ENCODE measurements at regions not wholly inside any gene's neighbourhood (a gene's known extent, or its start where the extent isn't known, plus 50 kb on each side); places are given as distances from the start of the nearest gene placed in this dataset.
A peak's percentile ranks its signal among the peaks of the same experiment; 100 is the strongest.

DNA sequence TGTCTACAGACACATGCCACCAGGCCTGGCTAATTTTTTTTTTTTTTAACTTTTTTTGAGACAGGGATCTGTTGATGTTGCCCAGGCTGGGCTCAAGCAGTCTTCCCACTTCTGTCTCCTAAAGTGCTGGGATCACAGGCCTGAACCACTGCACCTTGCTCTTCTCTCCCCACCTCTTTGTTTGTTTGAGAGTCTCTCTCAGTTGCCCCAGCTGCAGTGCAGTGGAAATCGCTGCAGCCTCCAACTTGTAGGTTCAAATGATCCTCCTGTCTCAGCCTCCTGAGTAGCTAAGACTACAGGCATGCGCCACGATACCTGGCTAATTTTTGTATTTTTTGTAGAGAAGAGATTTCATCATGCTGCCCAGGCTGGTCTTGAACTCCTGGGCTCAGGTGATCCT lies 115.6 kb downstream of the LARP7 start:
- Histone ChIP-seq H3K4me2 (ENCODE audit: low read length, poor library complexity, severe bottlenecking) (no peak overlapping the region), H2AFZ (ENCODE audit: low read depth, low read length) (no peak overlapping the region), H2BK15ac (ENCODE audit: low read depth, poor library complexity, severe bottlenecking) (no peak overlapping the region), H3K9ac (ENCODE audit: low read length) (no peak overlapping the region), H4K8ac (ENCODE audit: low read length) (no peak overlapping the region), H4K91ac (ENCODE audit: low read length) (no peak overlapping the region), H2BK12ac (ENCODE audit: low read length in 2 of 2) (no peak overlapping the region), H3K18ac (ENCODE audit: low read depth in 1 of 2, low read length in 2 of 2) (no peak overlapping the region), H3K23ac (ENCODE audit: low read length in 2 of 2) (no peak overlapping the region), H3K4me3 (ENCODE audit: insufficient read depth in 1 of 2, low read depth in 1 of 2, low read length in 2 of 2) (no peak overlapping the region), H3K4me1 (ENCODE audit: control insufficient read depth, insufficient read depth, low read depth, low read length) (no peaks in the 10 kb centered on the region), H2BK5ac (ENCODE audit: low read depth, low read length, poor library complexity, severe bottlenecking) (no peak overlapping the region), H3K36me3 (ENCODE audit: control insufficient read depth in 1 of 2, insufficient read depth in 2 of 2, low read depth in 1 of 2, low read length in 2 of 2) (no peaks in the 10 kb centered on the region), H3K27ac (ENCODE audit: low read length, poor library complexity, severe bottlenecking) (no peak overlapping the region), H3K4ac (ENCODE audit: low read depth in 1 of 2, low read length in 2 of 2) (no peak overlapping the region), H3K9me3 (ENCODE audit: control insufficient read depth, low read length) (no peaks in the 10 kb centered on the region), H2AK5ac (ENCODE audit: low read length, severe bottlenecking) (no peak overlapping the region), H3K27me3 (ENCODE audit: control insufficient read depth in 1 of 2, insufficient read depth in 1 of 2, low read length in 2 of 2) (peaks cover 0 to 4% of the 10 kb centered on the region in 2 experiments), H3K79me1 (replicated peaks; ENCODE audit: low read length, poor library complexity, severe bottlenecking) (no peaks in the 10 kb centered on the region), H2BK120ac (ENCODE audit: low read depth, low read length) (no peak overlapping the region), H3K14ac (ENCODE audit: low read length in 2 of 2) (no peak overlapping the region)
- WGBS: 100% methylated on average over 3 of the region's 3 CpGs
- DNase-seq: no peak

DNA sequence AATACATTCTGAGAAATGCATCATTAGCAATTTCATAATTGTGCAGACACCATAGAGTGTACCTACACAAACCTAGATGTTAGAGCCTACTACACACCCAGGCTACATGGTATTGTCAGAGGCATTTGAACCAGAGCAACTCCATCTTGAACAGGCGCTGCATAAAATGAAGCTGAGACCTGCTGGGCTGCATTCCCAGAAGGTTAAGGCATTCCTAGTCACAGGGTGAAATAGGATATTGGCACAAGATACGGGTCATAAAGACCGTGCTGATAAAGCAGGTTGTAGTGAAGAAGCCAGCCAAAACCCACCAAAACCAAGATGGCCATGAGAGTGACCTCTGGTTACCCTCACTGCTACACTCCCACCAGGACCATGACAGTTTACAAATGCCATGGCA lies 116.4 kb downstream of the LARP7 start:
- Histone ChIP-seq H2BK120ac (ENCODE audit: low read depth, low read length) (no peak overlapping the region), H3K4me1 (ENCODE audit: control insufficient read depth, insufficient read depth, low read depth, low read length) (no peaks in the 10 kb centered on the region), H2BK15ac (ENCODE audit: low read depth, poor library complexity, severe bottlenecking) (no peak overlapping the region), H3K36me3 (ENCODE audit: control insufficient read depth in 1 of 2, insufficient read depth in 2 of 2, low read depth in 1 of 2, low read length in 2 of 2) (no peaks in the 10 kb centered on the region), H3K4me3 (ENCODE audit: insufficient read depth in 1 of 2, low read depth in 1 of 2, low read length in 2 of 2) (no peak overlapping the region), H3K9me3 (ENCODE audit: control insufficient read depth, low read length) (no peaks in the 10 kb centered on the region), H4K8ac (ENCODE audit: low read length) (no peak overlapping the region), H3K4me2 (ENCODE audit: low read length, poor library complexity, severe bottlenecking) (no peak overlapping the region), H3K79me1 (replicated peaks; ENCODE audit: low read length, poor library complexity, severe bottlenecking) (no peaks in the 10 kb centered on the region), H2AK5ac (ENCODE audit: low read length, severe bottlenecking) (no peak overlapping the region), H3K27ac (ENCODE audit: low read length, poor library complexity, severe bottlenecking) (no peak overlapping the region), H2BK12ac (ENCODE audit: low read length in 2 of 2) (no peak overlapping the region), H3K27me3 (ENCODE audit: control insufficient read depth in 1 of 2, insufficient read depth in 1 of 2, low read length in 2 of 2) (peaks cover 0 to 4% of the 10 kb centered on the region in 2 experiments), H2BK5ac (ENCODE audit: low read depth, low read length, poor library complexity, severe bottlenecking) (no peak overlapping the region), H2AFZ (ENCODE audit: low read depth, low read length) (no peak overlapping the region), H3K4ac (ENCODE audit: low read depth in 1 of 2, low read length in 2 of 2) (no peak overlapping the region), H4K91ac (ENCODE audit: low read length) (no peak overlapping the region), H3K23ac (ENCODE audit: low read length in 2 of 2) (no peak overlapping the region), H3K14ac (ENCODE audit: low read length in 2 of 2) (no peak overlapping the region), H3K9ac (ENCODE audit: low read length) (no peak overlapping the region), H3K18ac (ENCODE audit: low read depth in 1 of 2, low read length in 2 of 2) (no peak overlapping the region)
- no peak for DNase-seq
- 92% methylated on average over 3 of the region's 3 CpGs for WGBS

DNA sequence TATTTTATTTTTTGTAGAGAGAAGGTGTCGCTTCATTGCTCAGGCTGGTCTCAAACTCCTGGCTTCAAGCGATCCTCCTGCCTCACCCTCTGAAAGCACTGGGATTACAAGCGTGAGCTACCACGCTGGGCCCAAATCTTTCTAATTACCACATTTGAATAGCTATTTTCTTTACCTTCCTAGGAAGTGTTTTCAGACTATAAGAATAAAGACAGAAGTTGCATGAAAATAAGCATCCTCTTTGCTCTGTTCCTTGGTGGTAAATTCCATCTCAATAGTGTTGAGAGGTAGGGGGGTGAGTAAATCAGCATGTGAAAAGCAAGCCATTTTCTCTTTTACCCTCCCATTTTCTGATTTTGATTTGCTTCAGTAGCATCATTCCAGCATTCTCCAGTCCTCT lies 122.4 kb downstream of the LARP7 start:
- H4K8ac ChIP-seq (ENCODE audit: low read length): no peak overlapping the region
- no peak overlapping the region for H2AFZ ChIP-seq (ENCODE audit: low read depth, low read length)
- H4K91ac ChIP-seq (ENCODE audit: low read length): no peak overlapping the region
- no peak overlapping the region for H3K18ac ChIP-seq (ENCODE audit: low read depth in 1 of 2, low read length in 2 of 2)
- H3K27me3 ChIP-seq (ENCODE audit: control insufficient read depth in 1 of 2, insufficient read depth in 1 of 2, low read length in 2 of 2): no peaks in the 10 kb centered on the region
- H3K36me3 ChIP-seq (ENCODE audit: control insufficient read depth in 1 of 2, insufficient read depth in 2 of 2, low read depth in 1 of 2, low read length in 2 of 2): no peaks in the 10 kb centered on the region
- no peak overlapping the region for H3K9ac ChIP-seq (ENCODE audit: low read length)
- H3K9me3 ChIP-seq (ENCODE audit: control insufficient read depth, low read length): no peaks in the 10 kb centered on the region
- no peak overlapping the region for H2BK5ac ChIP-seq (ENCODE audit: low read depth, low read length, poor library complexity, severe bottlenecking)
- H3K4me3 ChIP-seq (ENCODE audit: insufficient read depth in 1 of 2, low read depth in 1 of 2, low read length in 2 of 2): no peak overlapping the region
- H3K4me2 ChIP-seq (ENCODE audit: low read length, poor library complexity, severe bottlenecking): no peak overlapping the region
- H3K14ac ChIP-seq (ENCODE audit: low read length in 2 of 2): no peak overlapping the region
- H2AK5ac ChIP-seq (ENCODE audit: low read length, severe bottlenecking): no peak overlapping the region
- no peaks in the 10 kb centered on the region for H3K4me1 ChIP-seq (ENCODE audit: control insufficient read depth, insufficient read depth, low read depth, low read length)
- H3K79me1 ChIP-seq (replicated peaks; ENCODE audit: low read length, poor library complexity, severe bottlenecking): no peaks in the 10 kb centered on the region
- H2BK15ac ChIP-seq (ENCODE audit: low read depth, poor library complexity, severe bottlenecking): no peak overlapping the region
- H2BK120ac ChIP-seq (ENCODE audit: low read depth, low read length): no peak overlapping the region
- no peak overlapping the region for H2BK12ac ChIP-seq (ENCODE audit: low read length in 2 of 2)
- DNase-seq: no peak
- 73% methylated on average over 4 of the region's 4 CpGs for WGBS
- no peak overlapping the region for H3K27ac ChIP-seq (ENCODE audit: low read length, poor library complexity, severe bottlenecking)
- no peak overlapping the region for H3K4ac ChIP-seq (ENCODE audit: low read depth in 1 of 2, low read length in 2 of 2)
- H3K23ac ChIP-seq (ENCODE audit: low read length in 2 of 2): no peak overlapping the region

DNA sequence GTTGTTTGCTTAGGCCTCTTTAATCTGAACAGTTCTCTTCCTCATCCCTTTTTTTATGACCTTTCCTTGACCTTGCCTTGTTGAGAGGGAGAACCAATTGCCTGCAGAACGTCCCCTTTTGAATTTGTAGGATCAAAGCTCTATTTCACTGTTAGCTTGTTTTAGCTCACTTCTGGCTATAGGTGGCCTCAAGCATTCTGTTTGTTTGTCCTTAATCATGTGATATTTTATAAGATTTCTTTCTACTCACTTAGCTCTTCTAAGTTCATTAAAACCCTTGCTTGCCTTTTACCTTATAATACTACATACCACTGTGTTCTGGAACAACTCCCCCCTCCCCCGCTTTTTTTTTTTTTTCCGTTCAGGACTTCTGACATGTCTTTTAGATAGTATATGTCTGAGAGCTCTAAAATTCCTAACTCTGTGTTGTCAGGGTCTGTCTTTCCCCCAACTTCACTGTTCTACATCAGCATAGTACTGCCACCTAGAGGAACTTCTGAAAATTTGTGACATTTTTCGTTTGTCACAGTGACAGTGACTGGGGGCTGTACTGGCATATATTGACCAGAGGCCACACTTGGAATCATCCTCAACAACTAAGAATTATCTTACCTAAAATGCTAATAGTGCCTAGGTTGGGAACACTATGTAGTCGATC lies 128.5 kb downstream of the LARP7 start:
- H3K14ac ChIP-seq (ENCODE audit: low read length in 2 of 2): no peak overlapping the region
- no peak overlapping the region for H2AK5ac ChIP-seq (ENCODE audit: low read length, severe bottlenecking)
- H2BK5ac ChIP-seq (ENCODE audit: low read depth, low read length, poor library complexity, severe bottlenecking): no peak overlapping the region
- H3K27ac ChIP-seq (ENCODE audit: low read length, poor library complexity, severe bottlenecking): no peak overlapping the region
- no peak overlapping the region for H3K4me3 ChIP-seq (ENCODE audit: insufficient read depth in 1 of 2, low read depth in 1 of 2, low read length in 2 of 2)
- no peak overlapping the region for H2BK15ac ChIP-seq (ENCODE audit: low read depth, poor library complexity, severe bottlenecking)
- WGBS: 53% methylated on average over 2 of the region's 5 CpGs
- H3K36me3 ChIP-seq (ENCODE audit: control insufficient read depth in 1 of 2, insufficient read depth in 2 of 2, low read depth in 1 of 2, low read length in 2 of 2): no peaks in the 10 kb centered on the region
- H3K23ac ChIP-seq (ENCODE audit: low read length in 2 of 2): no peak overlapping the region
- H3K9me3 ChIP-seq (ENCODE audit: control insufficient read depth, low read length): no peaks in the 10 kb centered on the region
- H2BK12ac ChIP-seq (ENCODE audit: low read length in 2 of 2): no peak overlapping the region
- H2AFZ ChIP-seq (ENCODE audit: low read depth, low read length): no peak overlapping the region
- peak; percentile 49 for DNase-seq
- no peak overlapping the region for H3K18ac ChIP-seq (ENCODE audit: low read depth in 1 of 2, low read length in 2 of 2)
- no peak overlapping the region for H2BK120ac ChIP-seq (ENCODE audit: low read depth, low read length)
- H3K79me1 ChIP-seq (replicated peaks; ENCODE audit: low read length, poor library complexity, severe bottlenecking): no peaks in the 10 kb centered on the region
- H4K8ac ChIP-seq (ENCODE audit: low read length): no peak overlapping the region
- H3K27me3 ChIP-seq (ENCODE audit: control insufficient read depth in 1 of 2, insufficient read depth in 1 of 2, low read length in 2 of 2): no peaks in the 10 kb centered on the region
- H3K4ac ChIP-seq (ENCODE audit: low read depth in 1 of 2, low read length in 2 of 2): no peak overlapping the region
- H3K4me1 ChIP-seq (ENCODE audit: control insufficient read depth, insufficient read depth, low read depth, low read length): no peaks in the 10 kb centered on the region
- H3K4me2 ChIP-seq (ENCODE audit: low read length, poor library complexity, severe bottlenecking): no peak overlapping the region
- no peak overlapping the region for H4K91ac ChIP-seq (ENCODE audit: low read length)
- no peak overlapping the region for H3K9ac ChIP-seq (ENCODE audit: low read length)
